ENCODE measurements at regions not wholly inside any gene's neighbourhood (a gene's known extent, or its start where the extent isn't known, plus 50 kb on each side); places are given as distances from the start of the nearest gene placed in this dataset.

GRCh38 chr15:47475336-47475735 lies 242.0 kb upstream of the SEMA6D start:
- Histone ChIP-seq H3K4me3 (ENCODE audit: low read length) (no peak overlapping the region), H3K27ac (ENCODE audit: low read depth in 1 of 2, low read length in 2 of 2) (no peak overlapping the region), H3K27me3 (ENCODE audit: control insufficient read depth in 1 of 2, insufficient read depth in 2 of 2, low read length in 2 of 2) (no peaks in the 10 kb centered on the region), H3K4me1 (ENCODE audit: insufficient read depth, low read length) (no peaks in the 10 kb centered on the region), H3K36me3 (ENCODE audit: insufficient read depth, low read length) (no peaks in the 10 kb centered on the region), H3K9me3 (ENCODE audit: control insufficient read depth in 1 of 2, insufficient read depth in 1 of 2, low read length in 2 of 2) (peaks cover 0 to 4% of the 10 kb centered on the region in 2 experiments)
- Mint-ChIP-seq H3K4me1 (ENCODE audit: low read depth) (no peaks in the 10 kb centered on the region), H3K36me3 (ENCODE audit: low read depth) (no peaks in the 10 kb centered on the region), H3K4me3 (no peak overlapping the region), H3K27me3 (no peaks in the 10 kb centered on the region), H3K27ac (no peak overlapping the region), H3K9me3 (no peaks in the 10 kb centered on the region)
- ChIA-PET CTCF (no interaction called here), POLR2A (no interaction called here)
- ATAC-seq (ENCODE audit: poor library complexity) = no peak
- DNase-seq = no peak
- intact Hi-C loops (cut with DNase I, micrococcal nuclease) = no loop called here
- TF ChIP-seq CTCF (IDR thresholded peaks at IDR 0.05) = no peak

- DNase-seq (no peak), ATAC-seq (ENCODE audit: poor library complexity) (no peak)
- H3K9me3 Mint-ChIP-seq = no peaks in the 10 kb centered on the region
- Histone ChIP-seq H3K4me3 (ENCODE audit: low read length) (no peak overlapping the region), H3K4me1 (ENCODE audit: insufficient read depth, low read length) (no peaks in the 10 kb centered on the region), H3K27me3 (ENCODE audit: control insufficient read depth in 1 of 2, insufficient read depth in 2 of 2, low read length in 2 of 2) (no peaks in the 10 kb centered on the region), H3K27ac (ENCODE audit: low read depth in 1 of 2, low read length in 2 of 2) (no peak overlapping the region), H3K36me3 (ENCODE audit: insufficient read depth, low read length) (no peaks in the 10 kb centered on the region), H3K9me3 (ENCODE audit: control insufficient read depth in 1 of 2, insufficient read depth in 1 of 2, low read length in 2 of 2) (peaks cover 0 to 4% of the 10 kb centered on the region in 2 experiments)
- no peak for TF ChIP-seq CTCF (IDR thresholded peaks at IDR 0.05)
- intact Hi-C loops (cut with DNase I, micrococcal nuclease) = no loop called here
- POLR2A ChIA-PET = no interaction called here
- H3K27ac Mint-ChIP-seq = no peak overlapping the region
- H3K4me1 Mint-ChIP-seq (ENCODE audit: low read depth) = no peaks in the 10 kb centered on the region
- H3K4me3 Mint-ChIP-seq = no peak overlapping the region
- CTCF ChIA-PET = no interaction called here
- H3K36me3 Mint-ChIP-seq (ENCODE audit: low read depth) = no peaks in the 10 kb centered on the region
- no peaks in the 10 kb centered on the region for H3K27me3 Mint-ChIP-seq
Observed at GRCh38 chr15:47477341-47477740, 240.0 kb upstream of the SEMA6D start.

GRCh38 chr15:47484059-47484458 lies 233.2 kb upstream of the SEMA6D start:
- ChIA-PET POLR2A (no interaction called here), CTCF (no interaction called here)
- H3K9me3 Mint-ChIP-seq = no peaks in the 10 kb centered on the region
- intact Hi-C loops (cut with DNase I, micrococcal nuclease) = no loop called here
- no peak overlapping the region for H3K4me3 ChIP-seq (ENCODE audit: low read length)
- DNase-seq (no peak), ATAC-seq (ENCODE audit: poor library complexity) (no peak)
- no peaks in the 10 kb centered on the region for H3K4me1 ChIP-seq (ENCODE audit: insufficient read depth, low read length)
- H3K4me3 Mint-ChIP-seq = no peak overlapping the region
- no peaks in the 10 kb centered on the region for H3K27me3 Mint-ChIP-seq
- H3K4me1 Mint-ChIP-seq (ENCODE audit: low read depth) = no peaks in the 10 kb centered on the region
- H3K27ac Mint-ChIP-seq = no peak overlapping the region
- no peaks in the 10 kb centered on the region for H3K36me3 Mint-ChIP-seq (ENCODE audit: low read depth)
- H3K9me3 ChIP-seq (ENCODE audit: control insufficient read depth in 1 of 2, insufficient read depth in 1 of 2, low read length in 2 of 2) = no peaks in the 10 kb centered on the region
- H3K27ac ChIP-seq (ENCODE audit: low read depth in 1 of 2, low read length in 2 of 2) = no peak overlapping the region
- H3K27me3 ChIP-seq (ENCODE audit: control insufficient read depth in 1 of 2, insufficient read depth in 2 of 2, low read length in 2 of 2) = no peaks in the 10 kb centered on the region
- no peaks in the 10 kb centered on the region for H3K36me3 ChIP-seq (ENCODE audit: insufficient read depth, low read length)
- TF ChIP-seq CTCF (IDR thresholded peaks at IDR 0.05) = no peak

Data from CD4-positive, alpha-beta T cell (primary cell).